ENCODE measurements at regions not wholly inside any gene's neighbourhood (a gene's known extent, or its start where the extent isn't known, plus 50 kb on each side); places are given as distances from the start of the nearest gene placed in this dataset.
A peak's percentile ranks its signal among the peaks of the same experiment; 100 is the strongest.

DNA sequence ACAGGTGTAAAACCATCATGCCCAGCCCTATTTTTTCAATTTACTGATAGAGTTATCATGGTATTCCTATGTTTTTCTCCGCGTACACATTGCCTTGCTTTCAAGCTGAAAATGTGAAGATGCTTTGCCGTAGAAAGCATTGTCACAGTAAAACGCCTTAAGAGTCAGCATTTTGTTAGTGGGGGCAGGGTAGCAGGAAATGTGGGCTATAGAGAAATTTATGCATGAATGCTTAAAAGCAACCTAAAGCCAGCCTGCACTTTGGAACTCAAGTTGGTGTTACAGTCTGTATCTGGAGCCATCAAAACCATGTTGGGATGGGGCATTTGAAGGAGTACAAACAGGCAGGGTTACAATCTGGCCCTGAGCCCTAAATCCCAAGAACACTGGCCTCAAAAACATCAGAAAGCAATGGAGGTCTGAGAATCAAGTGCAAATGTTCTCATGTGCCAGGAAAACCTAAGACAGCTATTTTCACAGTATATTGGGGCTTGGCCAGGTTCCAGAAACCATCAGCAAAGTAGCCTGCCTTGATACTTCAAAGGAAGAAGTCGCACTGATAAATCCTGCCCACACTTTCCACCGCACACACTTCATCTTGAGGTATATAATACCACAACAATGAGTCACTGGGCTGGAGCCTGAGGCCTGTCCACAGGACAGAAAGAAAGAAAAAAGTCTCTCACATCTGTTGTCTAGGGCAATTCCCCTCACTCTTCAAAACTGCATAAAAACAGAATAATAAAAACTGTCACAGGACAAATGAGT lies 313.8 kb downstream of the ENC1 start (continued):
- TF ChIP-seq ZSCAN30 (tag by site-specific recombination; IDR thresholded peaks at IDR 0.05) (peak; percentile 55; the same call in 1 of the 2 replicates), ZNF16 (tag by site-specific recombination; IDR thresholded peaks at IDR 0.05; ENCODE audit: low read depth) (no peak), ZNF146 (tag by site-specific recombination; IDR thresholded peaks at IDR 0.05) (no peak), RBAK (tag by site-specific recombination; IDR thresholded peaks at IDR 0.05) (no peak), ZNF664 (tag by site-specific recombination; IDR thresholded peaks at IDR 0.05) (0 out of 2 replicates have a peak, but pooled peaks have one; percentile 30), KLF9 (tag by site-specific recombination; IDR thresholded peaks at IDR 0.05; ENCODE audit: low read depth) (no peak), ZNF501 (tag by site-specific recombination; IDR thresholded peaks at IDR 0.05) (no peak; the same call in 1 of the 2 replicates), ZNF121 (tag by site-specific recombination; IDR thresholded peaks at IDR 0.05) (no peak), ZNF302 (tag by site-specific recombination; IDR thresholded peaks at IDR 0.05; ENCODE audit: low read depth) (no peak), ZNF37A (tag by site-specific recombination; IDR thresholded peaks at IDR 0.05) (no peak), ZNF423 (tag by site-specific recombination; IDR thresholded peaks at IDR 0.05) (no peak), ZNF174 (tag by site-specific recombination; IDR thresholded peaks at IDR 0.05) (no peak), ZNF292 (tag by site-specific recombination; IDR thresholded peaks at IDR 0.05; ENCODE audit: borderline replicate concordance, low read depth) (no peak), ZNF10 (tag by site-specific recombination; IDR thresholded peaks at IDR 0.05) (0 out of 2 replicates have a peak, but pooled peaks have one; percentile 32), ZNF157 (tag by site-specific recombination; IDR thresholded peaks at IDR 0.05) (no peak), ZNF768 (tag by site-specific recombination; IDR thresholded peaks at IDR 0.05) (no peak), ZNF521 (tag by site-specific recombination; IDR thresholded peaks at IDR 0.05) (no peak), ZNF560 (tag by site-specific recombination; IDR thresholded peaks at IDR 0.05; ENCODE audit: borderline replicate concordance) (no peak), ZNF837 (tag by site-specific recombination; IDR thresholded peaks at IDR 0.05) (no peak), ZNF544 (tag by site-specific recombination; IDR thresholded peaks at IDR 0.05) (no peak)
- TF ChIP-seq, protein P1, sequence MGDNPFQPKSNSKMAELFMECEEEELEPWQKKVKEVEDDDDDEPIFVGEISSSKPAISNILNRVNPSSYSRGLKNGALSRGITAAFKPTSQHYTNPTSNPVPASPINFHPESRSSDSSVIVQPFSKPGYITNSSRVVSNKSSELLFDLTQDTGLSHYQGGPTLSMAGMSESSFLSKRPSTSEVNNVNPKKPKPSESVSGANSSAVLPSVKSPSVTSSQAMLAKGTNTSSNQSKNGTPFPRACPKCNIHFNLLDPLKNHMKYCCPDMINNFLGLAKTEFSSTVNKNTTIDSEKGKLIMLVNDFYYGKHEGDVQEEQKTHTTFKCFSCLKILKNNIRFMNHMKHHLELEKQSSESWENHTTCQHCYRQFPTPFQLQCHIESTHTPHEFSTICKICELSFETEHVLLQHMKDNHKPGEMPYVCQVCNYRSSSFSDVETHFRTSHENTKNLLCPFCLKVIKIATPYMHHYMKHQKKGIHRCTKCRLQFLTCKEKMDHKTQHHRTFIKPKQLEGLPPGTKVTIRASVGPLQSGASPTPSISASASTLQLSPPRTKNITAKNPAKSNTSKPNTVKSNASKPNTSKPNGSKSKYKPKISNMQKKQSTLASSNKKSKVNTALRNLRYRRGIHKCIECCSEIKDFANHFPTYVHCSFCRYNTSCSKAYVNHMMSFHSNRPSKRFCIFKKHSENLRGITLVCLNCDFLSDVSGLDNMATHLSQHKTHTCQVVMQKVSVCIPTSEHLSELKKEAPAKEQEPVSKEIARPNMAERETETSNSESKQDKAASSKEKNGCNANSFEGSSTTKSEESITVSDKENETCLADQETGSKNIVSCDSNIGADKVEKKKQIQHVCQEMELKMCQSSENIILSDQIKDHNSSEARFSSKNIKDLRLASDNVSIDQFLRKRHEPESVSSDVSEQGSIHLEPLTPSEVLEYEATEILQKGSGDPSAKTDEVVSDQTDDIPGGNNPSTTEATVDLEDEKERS (tag by site-specific recombination; IDR thresholded peaks at IDR 0.05): 0 out of 2 replicates have a peak, but pooled peaks have one; percentile 16
- TF ChIP-seq, protein P2, sequence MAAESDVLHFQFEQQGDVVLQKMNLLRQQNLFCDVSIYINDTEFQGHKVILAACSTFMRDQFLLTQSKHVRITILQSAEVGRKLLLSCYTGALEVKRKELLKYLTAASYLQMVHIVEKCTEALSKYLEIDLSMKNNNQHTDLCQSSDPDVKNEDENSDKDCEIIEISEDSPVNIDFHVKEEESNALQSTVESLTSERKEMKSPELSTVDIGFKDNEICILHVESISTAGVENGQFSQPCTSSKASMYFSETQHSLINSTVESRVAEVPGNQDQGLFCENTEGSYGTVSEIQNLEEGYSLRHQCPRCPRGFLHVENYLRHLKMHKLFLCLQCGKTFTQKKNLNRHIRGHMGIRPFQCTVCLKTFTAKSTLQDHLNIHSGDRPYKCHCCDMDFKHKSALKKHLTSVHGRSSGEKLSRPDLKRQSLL (tag by site-specific recombination; IDR thresholded peaks at IDR 0.05): no peak
- TF ChIP-seq, protein P3, sequence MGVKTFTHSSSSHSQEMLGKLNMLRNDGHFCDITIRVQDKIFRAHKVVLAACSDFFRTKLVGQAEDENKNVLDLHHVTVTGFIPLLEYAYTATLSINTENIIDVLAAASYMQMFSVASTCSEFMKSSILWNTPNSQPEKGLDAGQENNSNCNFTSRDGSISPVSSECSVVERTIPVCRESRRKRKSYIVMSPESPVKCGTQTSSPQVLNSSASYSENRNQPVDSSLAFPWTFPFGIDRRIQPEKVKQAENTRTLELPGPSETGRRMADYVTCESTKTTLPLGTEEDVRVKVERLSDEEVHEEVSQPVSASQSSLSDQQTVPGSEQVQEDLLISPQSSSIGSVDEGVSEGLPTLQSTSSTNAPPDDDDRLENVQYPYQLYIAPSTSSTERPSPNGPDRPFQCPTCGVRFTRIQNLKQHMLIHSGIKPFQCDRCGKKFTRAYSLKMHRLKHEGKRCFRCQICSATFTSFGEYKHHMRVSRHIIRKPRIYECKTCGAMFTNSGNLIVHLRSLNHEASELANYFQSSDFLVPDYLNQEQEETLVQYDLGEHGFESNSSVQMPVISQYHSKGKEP (tag by site-specific recombination; IDR thresholded peaks at IDR 0.05): peak; percentile 13; the same call in 1 of the 2 replicates
- TF ChIP-seq, protein P4, sequence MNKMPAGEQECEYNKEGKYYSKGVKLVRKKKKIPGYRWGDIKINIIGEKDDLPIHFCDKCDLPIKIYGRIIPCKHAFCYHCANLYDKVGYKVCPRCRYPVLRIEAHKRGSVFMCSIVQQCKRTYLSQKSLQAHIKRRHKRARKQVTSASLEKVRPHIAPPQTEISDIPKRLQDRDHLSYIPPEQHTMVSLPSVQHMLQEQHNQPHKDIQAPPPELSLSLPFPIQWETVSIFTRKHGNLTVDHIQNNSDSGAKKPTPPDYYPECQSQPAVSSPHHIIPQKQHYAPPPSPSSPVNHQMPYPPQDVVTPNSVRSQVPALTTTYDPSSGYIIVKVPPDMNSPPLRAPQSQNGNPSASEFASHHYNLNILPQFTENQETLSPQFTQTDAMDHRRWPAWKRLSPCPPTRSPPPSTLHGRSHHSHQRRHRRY (tag by site-specific recombination; IDR thresholded peaks at IDR 0.05): no peak
- TF ChIP-seq, protein P5, sequence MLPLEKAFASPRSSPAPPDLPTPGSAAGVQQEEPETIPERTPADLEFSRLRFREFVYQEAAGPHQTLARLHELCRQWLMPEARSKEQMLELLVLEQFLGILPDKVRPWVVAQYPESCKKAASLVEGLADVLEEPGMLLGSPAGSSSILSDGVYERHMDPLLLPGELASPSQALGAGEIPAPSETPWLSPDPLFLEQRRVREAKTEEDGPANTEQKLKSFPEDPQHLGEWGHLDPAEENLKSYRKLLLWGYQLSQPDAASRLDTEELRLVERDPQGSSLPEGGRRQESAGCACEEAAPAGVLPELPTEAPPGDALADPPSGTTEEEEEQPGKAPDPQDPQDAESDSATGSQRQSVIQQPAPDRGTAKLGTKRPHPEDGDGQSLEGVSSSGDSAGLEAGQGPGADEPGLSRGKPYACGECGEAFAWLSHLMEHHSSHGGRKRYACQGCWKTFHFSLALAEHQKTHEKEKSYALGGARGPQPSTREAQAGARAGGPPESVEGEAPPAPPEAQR (tag by site-specific recombination; IDR thresholded peaks at IDR 0.05): no peak
- TF ChIP-seq, protein P6, sequence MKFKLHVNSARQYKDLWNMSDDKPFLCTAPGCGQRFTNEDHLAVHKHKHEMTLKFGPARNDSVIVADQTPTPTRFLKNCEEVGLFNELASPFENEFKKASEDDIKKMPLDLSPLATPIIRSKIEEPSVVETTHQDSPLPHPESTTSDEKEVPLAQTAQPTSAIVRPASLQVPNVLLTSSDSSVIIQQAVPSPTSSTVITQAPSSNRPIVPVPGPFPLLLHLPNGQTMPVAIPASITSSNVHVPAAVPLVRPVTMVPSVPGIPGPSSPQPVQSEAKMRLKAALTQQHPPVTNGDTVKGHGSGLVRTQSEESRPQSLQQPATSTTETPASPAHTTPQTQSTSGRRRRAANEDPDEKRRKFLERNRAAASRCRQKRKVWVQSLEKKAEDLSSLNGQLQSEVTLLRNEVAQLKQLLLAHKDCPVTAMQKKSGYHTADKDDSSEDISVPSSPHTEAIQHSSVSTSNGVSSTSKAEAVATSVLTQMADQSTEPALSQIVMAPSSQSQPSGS (tag by site-specific recombination; IDR thresholded peaks at IDR 0.05; ENCODE audit: low read depth): no peak
- TF ChIP-seq, protein P7, sequence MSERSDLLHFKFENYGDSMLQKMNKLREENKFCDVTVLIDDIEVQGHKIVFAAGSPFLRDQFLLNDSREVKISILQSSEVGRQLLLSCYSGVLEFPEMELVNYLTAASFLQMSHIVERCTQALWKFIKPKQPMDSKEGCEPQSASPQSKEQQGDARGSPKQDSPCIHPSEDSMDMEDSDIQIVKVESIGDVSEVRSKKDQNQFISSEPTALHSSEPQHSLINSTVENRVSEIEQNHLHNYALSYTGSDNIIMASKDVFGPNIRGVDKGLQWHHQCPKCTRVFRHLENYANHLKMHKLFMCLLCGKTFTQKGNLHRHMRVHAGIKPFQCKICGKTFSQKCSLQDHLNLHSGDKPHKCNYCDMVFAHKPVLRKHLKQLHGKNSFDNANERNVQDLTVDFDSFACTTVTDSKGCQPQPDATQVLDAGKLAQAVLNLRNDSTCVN (tag by site-specific recombination; optimal IDR thresholded peaks at IDR 0.05): no peak

Measured in HEK293 (cell line).